SU-DHL-6 (cell line): ENCODE measurements at regions not wholly inside any gene's neighbourhood (a gene's known extent, or its start where the extent isn't known, plus 50 kb on each side); places are given as distances from the start of the nearest gene placed in this dataset.

Source experiments
- H2AFZ ChIP-seq: fragments of 200-600 bp; sonication (generic); 2 replicates; pipeline ENCODE4 v1.6.1; 2014; ENCODE audit warnings: low read depth, mild to moderate bottlenecking, moderate library complexity, mixed read lengths, antibody characterized with exemption, low read length; ENCODE audit not compliant: severe bottlenecking
- H3F3A ChIP-seq: fragments of 200-600 bp; shearing (Covaris generic); 2 replicates; pipeline ENCODE4 v1.6.0; 2016; ENCODE audit warnings: antibody characterized with exemption, mild to moderate bottlenecking; ENCODE audit not compliant: insufficient read depth
- H3K27ac ChIP-seq: fragments of 200-600 bp; sonication (generic); 2 replicates; pipeline ENCODE4 v1.5.1; 2016; ENCODE audit warnings: low read depth, mild to moderate bottlenecking, low read length, moderate library complexity, mixed read lengths
- H3K27me3 ChIP-seq: fragments of 200-600 bp; sonication (generic), shearing (Covaris generic); 2 replicates; pipeline ENCODE4 v1.6.0; 2014; ENCODE audit warnings: mild to moderate bottlenecking, low read length
- H3K36me3 ChIP-seq: fragments of 200-600 bp; sonication (generic); 2 replicates; pipeline ENCODE4 v1.6.1; 2014; ENCODE audit warnings: mild to moderate bottlenecking, low read length, mixed read lengths
- H3K4me2 ChIP-seq: fragments of 300-600, 200-600 bp; shearing (Covaris generic), sonication (generic); 2 replicates; pipeline ENCODE4 v1.6.0; 2014; ENCODE audit warnings: low read length, low read depth, mild to moderate bottlenecking; ENCODE audit not compliant: poor library complexity, severe bottlenecking
- H3K4me3 ChIP-seq: fragments of 200-600 bp; sonication (generic); 2 replicates; pipeline ENCODE4 v1.5.1; 2014; ENCODE audit warnings: antibody characterized with exemption, low read length, mild to moderate bottlenecking, mixed read lengths; ENCODE audit not compliant: insufficient read depth, poor library complexity, severe bottlenecking
- H3K79me2 ChIP-seq: fragments of 200-600 bp; sonication (generic); 2 replicates; pipeline ENCODE4 v1.6.1; 2014; ENCODE audit warnings: mild to moderate bottlenecking, low read length, moderate library complexity; ENCODE audit not compliant: insufficient read depth
- H3K9ac ChIP-seq: fragments of 200-600 bp; sonication (generic); 2 replicates; pipeline ENCODE4 v1.7.0; 2014; ENCODE audit warnings: mild to moderate bottlenecking, low read length
- H3K9me2 ChIP-seq: fragments of 200-600 bp; sonication (generic); replicated peaks from 2 replicates; pipeline ENCODE4 v1.6.1; 2014; ENCODE audit warnings: low read length; ENCODE audit not compliant: insufficient read depth
- H3K9me3 ChIP-seq: fragments of 200-600 bp; sonication (generic); 2 replicates; pipeline ENCODE4 v1.6.1; 2014; ENCODE audit warnings: low read length, mixed read lengths; ENCODE audit not compliant: insufficient read depth
- H4K20me1 ChIP-seq: fragments of 200-600 bp; sonication (generic); 2 replicates; pipeline ENCODE4 v1.6.1; 2014; ENCODE audit warnings: low read depth, mild to moderate bottlenecking, antibody characterized with exemption, low read length, moderate library complexity, mixed read lengths
- CTCF ChIP-seq: fragments of 200-600 bp; sonication (generic); IDR thresholded peaks from one replicate; pipeline ENCODE4 v1.5.1; 2017; ENCODE audit warnings: antibody characterized with exemption, mild to moderate bottlenecking, low read length, moderate library complexity; ENCODE audit not compliant: insufficient read depth, poor library complexity, severe bottlenecking
- EZH2phosphoT487 ChIP-seq: fragments of 200-600 bp; sonication (generic), shearing (Covaris generic); conservative IDR thresholded peaks from 2 replicates; pipeline ENCODE4 v1.6.1; 2018; ENCODE audit warnings: mild to moderate bottlenecking, antibody characterized with exemption, low read length, moderate library complexity, mixed read lengths

GRCh38 chr14:98174041-98174440 lies 1098.0 kb downstream of the BCL11B start:
- Histone ChIP-seq H3F3A (no peaks in the 10 kb centered on the region), H4K20me1 (no peaks in the 10 kb centered on the region), H3K27ac (no peak overlapping the region), H3K4me2 (no peak overlapping the region), H3K9me2 (no peaks in the 10 kb centered on the region), H3K27me3 (no peaks in the 10 kb centered on the region), H3K9me3 (no peaks in the 10 kb centered on the region), H3K36me3 (no peaks in the 10 kb centered on the region), H2AFZ (no peak overlapping the region), H3K79me2 (no peaks in the 10 kb centered on the region), H3K4me3 (no peak overlapping the region), H3K9ac (no peak overlapping the region)
- no peak for TF ChIP-seq CTCF

- H3K4me3 ChIP-seq, result no peak overlapping the region
- H2AFZ ChIP-seq, result no peak overlapping the region
- no peaks in the 10 kb centered on the region for H3K9me3 ChIP-seq
- no peaks in the 10 kb centered on the region for H3K9me2 ChIP-seq
- H3K9ac ChIP-seq, result no peak overlapping the region
- no peaks in the 10 kb centered on the region for H3K27me3 ChIP-seq
- no peak for TF ChIP-seq CTCF
- no peak for TF ChIP-seq EZH2phosphoT487
- H3K36me3 ChIP-seq, result no peaks in the 10 kb centered on the region
- H3K27ac ChIP-seq, result no peak overlapping the region
- H3K4me2 ChIP-seq, result no peak overlapping the region
- no peaks in the 10 kb centered on the region for H4K20me1 ChIP-seq
- no peaks in the 10 kb centered on the region for H3F3A ChIP-seq
- no peaks in the 10 kb centered on the region for H3K79me2 ChIP-seq
Observed at GRCh38 chr14:98175436-98175835, 1096.6 kb downstream of the BCL11B start.

- no peaks in the 10 kb centered on the region for H3K9me3 ChIP-seq
Observed at GRCh38 chr14:98175881-98176280, 1096.1 kb downstream of the BCL11B start.

More at GRCh38 chr14:98175881-98176280, 1096.1 kb downstream of the BCL11B start:
- Histone ChIP-seq H3K79me2 (no peaks in the 10 kb centered on the region), H3K27ac (no peak overlapping the region), H3K36me3 (no peaks in the 10 kb centered on the region), H3K27me3 (no peaks in the 10 kb centered on the region), H3K4me3 (no peak overlapping the region), H4K20me1 (no peaks in the 10 kb centered on the region), H3K9ac (no peak overlapping the region), H2AFZ (no peak overlapping the region), H3K4me2 (no peak overlapping the region), H3F3A (no peaks in the 10 kb centered on the region), H3K9me2 (no peaks in the 10 kb centered on the region)
- TF ChIP-seq CTCF (no peak), EZH2phosphoT487 (no peak)
